CD14-positive monocyte (primary cell): ENCODE measurements at regions not wholly inside any gene's neighbourhood (a gene's known extent, or its start where the extent isn't known, plus 50 kb on each side); places are given as distances from the start of the nearest gene placed in this dataset.
A peak's percentile ranks its signal among the peaks of the same experiment; 100 is the strongest.

Experiments
- DNase-seq, 3 donors: peaks; one replicate each; pipeline ENCODE4 v3.0.0-alpha.2; 2011 to 2022
- H2AFZ ChIP-seq: 2 replicates; pipeline ENCODE4 v1.6.0; 2012; ENCODE audit warnings: mild to moderate bottlenecking, low read depth, low read length, inconsistent platforms; ENCODE audit not compliant: insufficient read depth, poor library complexity, severe bottlenecking
- H3K27ac ChIP-seq, 2 donors: 1 replicate in 1 of 2; 2 replicates in 1 of 2; pipeline ENCODE4 v1.5.1; 2012 to 2013; ENCODE audit warnings: low read length in 2 of 2, control low read depth in 1 of 2, inconsistent platforms in 1 of 2, low read depth in 1 of 2, mild to moderate bottlenecking in 1 of 2
- H3K27me3 ChIP-seq, 2 donors: one replicate each; pipeline versions ENCODE4 v1.6.0 to v1.6.1; 2011 to 2013; ENCODE audit warnings: low read length in 2 of 2; ENCODE audit not compliant: control insufficient read depth in 2 of 2, insufficient read depth in 2 of 2
- H3K36me3 ChIP-seq, 2 donors: replicated peaks in 1 of 2; 1 replicate in 1 of 2; 2 replicates in 1 of 2; pipeline versions ENCODE4 v1.5.1 to v1.6.1; 2012 to 2013; ENCODE audit warnings: low read length in 2 of 2, control low read depth in 1 of 2, inconsistent platforms in 1 of 2, mild to moderate bottlenecking in 1 of 2; ENCODE audit not compliant: insufficient read depth in 2 of 2, control insufficient read depth in 1 of 2
- H3K4me1 ChIP-seq, 2 donors: 1 replicate in 1 of 2; 2 replicates in 1 of 2; pipeline versions ENCODE4 v1.5.1 to v1.6.1; 2012 to 2013; ENCODE audit warnings: low read length in 2 of 2, control low read depth in 1 of 2, inconsistent platforms in 1 of 2, mild to moderate bottlenecking in 1 of 2, moderate library complexity in 1 of 2; ENCODE audit not compliant: insufficient read depth in 2 of 2, control insufficient read depth in 1 of 2
- H3K4me2 ChIP-seq: replicated peaks from 2 replicates; pipeline ENCODE3; 2012; ENCODE audit warnings: low read length, moderate library complexity, mild to moderate bottlenecking; ENCODE audit not compliant: poor library complexity, severe bottlenecking; ENCODE audit errors: extremely low read depth
- H3K4me3 ChIP-seq, 3 experiments: fragments of 200-600 bp in 1 of 3; sonication (generic) in 1 of 3; replicated peaks in 1 of 3; 1 replicate in 2 of 3; 2 replicates in 1 of 3; pipeline ENCODE4 v1.5.1; 2011 to 2013; ENCODE audit warnings: low read length in 3 of 3, mild to moderate bottlenecking in 3 of 3, control low read depth in 2 of 3, low read depth in 2 of 3, inconsistent platforms in 1 of 3, moderate library complexity in 1 of 3
- H3K79me2 ChIP-seq: 2 replicates; pipeline ENCODE4 v1.6.0; 2012; ENCODE audit warnings: mild to moderate bottlenecking, control low read depth, inconsistent platforms, low read length, moderate library complexity; ENCODE audit not compliant: insufficient read depth
- H3K9ac ChIP-seq: 2 replicates; pipeline ENCODE4 v1.6.0; 2017; ENCODE audit warnings: low read length, mild to moderate bottlenecking; ENCODE audit not compliant: insufficient read depth, poor library complexity, severe bottlenecking
- H3K9me3 ChIP-seq, 2 donors: replicated peaks in 1 of 2; 1 replicate in 1 of 2; 2 replicates in 1 of 2; pipeline versions ENCODE4 v1.5.1 to v1.6.1; 2012 to 2013; ENCODE audit warnings: low read length in 2 of 2, control low read depth in 1 of 2; ENCODE audit not compliant: control insufficient read depth in 1 of 2, insufficient read depth in 1 of 2
- H4K20me1 ChIP-seq: 2 replicates; pipeline ENCODE4 v1.6.0; 2012; ENCODE audit warnings: mild to moderate bottlenecking, low read length, control low read depth, moderate library complexity; ENCODE audit not compliant: insufficient read depth
- H3K27ac Mint-ChIP-seq, 7 donors: one replicate each; pipeline ENCODE4 v1.8.0; 2020; ENCODE audit warnings: mild to moderate bottlenecking in 7 of 7, mixed read lengths in 7 of 7, moderate library complexity in 6 of 7, inconsistent platforms in 2 of 7
- H3K27me3 Mint-ChIP-seq, 3 donors: one replicate each; pipeline ENCODE4 v1.8.0; 2021 to 2022; ENCODE audit warnings: low read depth in 3 of 3, mild to moderate bottlenecking in 3 of 3, mixed read lengths in 3 of 3, moderate library complexity in 3 of 3, inconsistent platforms in 1 of 3
- H3K36me3 Mint-ChIP-seq, 2 donors: one replicate each; pipeline ENCODE4 v1.8.0; 2020; ENCODE audit warnings: mixed read lengths in 2 of 2, inconsistent platforms in 1 of 2, mild to moderate bottlenecking in 1 of 2
- H3K4me1 Mint-ChIP-seq: one replicate; pipeline ENCODE4 v1.8.0; 2020; ENCODE audit warnings: mild to moderate bottlenecking, mixed read lengths
- H3K4me3 Mint-ChIP-seq, 2 donors: one replicate each; pipeline ENCODE4 v1.8.0; 2020; ENCODE audit warnings: mild to moderate bottlenecking in 2 of 2, mixed read lengths in 2 of 2, moderate library complexity in 1 of 2
- H3K9me3 Mint-ChIP-seq, 7 donors: one replicate each; pipeline ENCODE4 v1.8.0; 2020 to 2022; ENCODE audit warnings: mixed read lengths in 7 of 7, mild to moderate bottlenecking in 6 of 7, moderate library complexity in 6 of 7, inconsistent platforms in 2 of 7
- CTCF ChIP-seq: fragments of 200-600 bp; IDR thresholded peaks from one replicate; pipeline ENCODE4 v1.8.0; 2022; ENCODE audit warnings: antibody characterized with exemption, mild to moderate bottlenecking
- WGBS: methylation state at CpG from one replicate; pipeline ENCODE4 v1.1.5; 2013; ENCODE audit warnings: missing lambda C conversion rate; ENCODE audit not compliant: insufficient coverage; 5-methylcytosine and 5-hydroxymethylcytosine counted together
- intact Hi-C, 2 donors: fragments of 100-400 bp; cut with micrococcal nuclease; formaldehyde crosslinking; loops; one replicate each; pipeline versions ENCODE4 v1.15.0 to v1.15.1; 2023

GRCh38 chr3:34106879-34107278, 308.4 kb downstream of the PDCD6IP start:
- peak in 2 of 3 donors; percentile 17 to 28 for DNase-seq
- intact Hi-C loops: no loop called here
- peaks cover 0 to 2% (median 0%) of the 10 kb centered on the region in 7 donors for H3K9me3 Mint-ChIP-seq
- Histone ChIP-seq H3K4me1 (peaks cover 11 to 12% of the 10 kb centered on the region in 2 donors), H3K4me3 (no peak overlapping the region), H3K27ac (no peak overlapping the region), H2AFZ (no peak overlapping the region), H3K79me2 (no peaks in the 10 kb centered on the region), H3K9ac (no peak overlapping the region), H4K20me1 (no peaks in the 10 kb centered on the region), H3K27me3 (no peaks in the 10 kb centered on the region), H3K4me2 (no peak overlapping the region), H3K36me3 (no peaks in the 10 kb centered on the region), H3K9me3 (no peaks in the 10 kb centered on the region)
- no peak overlapping the region for H3K4me3 Mint-ChIP-seq
- H3K4me1 Mint-ChIP-seq: peaks cover 14% of the 10 kb centered on the region
- peak; percentile 80 for TF ChIP-seq CTCF
- H3K36me3 Mint-ChIP-seq: no peaks in the 10 kb centered on the region
- 100% methylated on average over 1 of the region's 2 CpGs for WGBS
- H3K27me3 Mint-ChIP-seq: no peaks in the 10 kb centered on the region
- no peak overlapping the region for H3K27ac Mint-ChIP-seq

GRCh38 chr3:34107669-34108068, 309.2 kb downstream of the PDCD6IP start:
- Histone ChIP-seq H3K4me3 (no peak overlapping the region), H3K9me3 (no peaks in the 10 kb centered on the region), H3K4me1 (peaks cover 11 to 12% of the 10 kb centered on the region in 2 donors), H3K27me3 (no peaks in the 10 kb centered on the region), H3K27ac (no peak overlapping the region), H4K20me1 (no peaks in the 10 kb centered on the region), H3K4me2 (no peak overlapping the region), H2AFZ (no peak overlapping the region), H3K36me3 (no peaks in the 10 kb centered on the region), H3K9ac (no peak overlapping the region), H3K79me2 (no peaks in the 10 kb centered on the region)
- no peak for DNase-seq
- TF ChIP-seq CTCF: no peak
- intact Hi-C loops: no loop called here
- peaks cover 14% of the 10 kb centered on the region for H3K4me1 Mint-ChIP-seq
- no peaks in the 10 kb centered on the region for H3K36me3 Mint-ChIP-seq
- peaks cover 0 to 2% (median 0%) of the 10 kb centered on the region in 7 donors for H3K9me3 Mint-ChIP-seq
- H3K27ac Mint-ChIP-seq: no peak overlapping the region
- H3K4me3 Mint-ChIP-seq: no peak overlapping the region
- 20% methylated on average over 2 of the region's 4 CpGs for WGBS
- H3K27me3 Mint-ChIP-seq: no peaks in the 10 kb centered on the region
